Trophoblast cell (in vitro differentiated cells and primary cell): ENCODE measurements at regions not wholly inside any gene's neighbourhood (a gene's known extent, or its start where the extent isn't known, plus 50 kb on each side); places are given as distances from the start of the nearest gene placed in this dataset.
A peak's percentile ranks its signal among the peaks of the same experiment; 100 is the strongest.

Source experiments
- DNase-seq, 2 donors: peaks; one replicate each; pipeline ENCODE4 v3.0.0-alpha.2; 2016
- H2AFZ ChIP-seq: 2 replicates; pipeline ENCODE4 v1.6.1; 2013; ENCODE audit warnings: low read length, moderate library complexity, mild to moderate bottlenecking; ENCODE audit not compliant: insufficient read depth, poor library complexity
- H2AK5ac ChIP-seq: 2 replicates; pipeline ENCODE4 v1.6.1; 2013; ENCODE audit warnings: mild to moderate bottlenecking, low read length
- H2BK120ac ChIP-seq: 2 replicates; pipeline ENCODE4 v1.6.1; 2013; ENCODE audit warnings: low read length, mild to moderate bottlenecking, moderate library complexity; ENCODE audit not compliant: insufficient read depth, poor library complexity
- H2BK12ac ChIP-seq: 2 replicates; pipeline ENCODE4 v1.6.1; 2013; ENCODE audit warnings: mild to moderate bottlenecking, low read length, moderate library complexity
- H2BK5ac ChIP-seq: 2 replicates; pipeline ENCODE4 v1.6.1; 2013; ENCODE audit warnings: low read length, low read depth, moderate library complexity, mild to moderate bottlenecking; ENCODE audit not compliant: poor library complexity
- H3K14ac ChIP-seq: 2 replicates; pipeline ENCODE4 v1.6.1; 2013; ENCODE audit warnings: mild to moderate bottlenecking, low read length
- H3K18ac ChIP-seq: 2 replicates; pipeline ENCODE4 v1.6.1; 2013; ENCODE audit warnings: mild to moderate bottlenecking, low read length
- H3K23ac ChIP-seq: 2 replicates; pipeline ENCODE4 v1.6.1; 2013; ENCODE audit warnings: low read length
- H3K27ac ChIP-seq: 2 replicates; pipeline ENCODE4 v1.5.1; 2013; ENCODE audit warnings: low read depth, mild to moderate bottlenecking, inconsistent platforms, low read length, moderate library complexity
- H3K27me3 ChIP-seq: 2 replicates; pipeline ENCODE4 v1.6.1; 2013; ENCODE audit warnings: inconsistent platforms, mild to moderate bottlenecking, low read length, moderate library complexity; ENCODE audit not compliant: insufficient read depth
- H3K36me3 ChIP-seq, 2 experiments: 1 replicate in 1 of 2; 2 replicates in 1 of 2; pipeline ENCODE4 v1.6.1; 2013; ENCODE audit warnings: low read length in 2 of 2, mild to moderate bottlenecking in 2 of 2, moderate library complexity in 1 of 2; ENCODE audit not compliant: insufficient read depth in 2 of 2, control insufficient read depth in 1 of 2
- H3K4ac ChIP-seq: 2 replicates; pipeline ENCODE4 v1.6.1; 2013; ENCODE audit warnings: low read depth, mild to moderate bottlenecking, low read length, moderate library complexity
- H3K4me1 ChIP-seq, 2 experiments: 1 replicate in 1 of 2; 2 replicates in 1 of 2; pipeline ENCODE4 v1.6.1; 2013; ENCODE audit warnings: low read length in 2 of 2, mild to moderate bottlenecking in 2 of 2, moderate library complexity in 1 of 2; ENCODE audit not compliant: insufficient read depth in 2 of 2, control insufficient read depth in 1 of 2
- H3K4me2 ChIP-seq: 2 replicates; pipeline ENCODE4 v1.6.1; 2013; ENCODE audit warnings: inconsistent platforms, mild to moderate bottlenecking, low read length, moderate library complexity
- H3K4me3 ChIP-seq: 2 replicates; pipeline ENCODE4 v1.5.1; 2013; ENCODE audit warnings: mild to moderate bottlenecking, low read depth, low read length, inconsistent platforms
- H3K79me1 ChIP-seq: one replicate; pipeline ENCODE4 v1.6.1; 2013; ENCODE audit warnings: low read length
- H3K79me2 ChIP-seq: 2 replicates; pipeline ENCODE4 v1.6.1; 2013; ENCODE audit warnings: low read length, mild to moderate bottlenecking; ENCODE audit not compliant: control insufficient read depth, insufficient read depth, poor library complexity
- H3K9ac ChIP-seq: 2 replicates; pipeline ENCODE4 v1.6.1; 2013; ENCODE audit warnings: mild to moderate bottlenecking, low read length
- H3K9me3 ChIP-seq: 2 replicates; pipeline ENCODE4 v1.6.1; 2013; ENCODE audit warnings: low read depth, mild to moderate bottlenecking, control low read depth, inconsistent platforms, low read length; ENCODE audit not compliant: insufficient read depth
- H4K12ac ChIP-seq: 2 replicates; pipeline ENCODE4 v1.6.1; 2013; ENCODE audit warnings: low read depth, mild to moderate bottlenecking, low read length, moderate library complexity
- H4K8ac ChIP-seq: 2 replicates; pipeline ENCODE4 v1.6.1; 2013; ENCODE audit warnings: low read depth, mild to moderate bottlenecking, low read length, moderate library complexity
- H4K91ac ChIP-seq: one replicate; pipeline ENCODE4 v1.6.1; 2013; ENCODE audit warnings: low read depth, mild to moderate bottlenecking, low read length, moderate library complexity
- WGBS: extraction: QIAGEN DNeasy Blood & Tissue Kit; methylation state at CpG from one replicate; pipeline ENCODE4 v1.1.7; 2013; ENCODE audit warnings: missing lambda C conversion rate; ENCODE audit not compliant: insufficient read length, insufficient coverage; ENCODE audit errors: extremely low coverage; 5-methylcytosine and 5-hydroxymethylcytosine counted together

DNA sequence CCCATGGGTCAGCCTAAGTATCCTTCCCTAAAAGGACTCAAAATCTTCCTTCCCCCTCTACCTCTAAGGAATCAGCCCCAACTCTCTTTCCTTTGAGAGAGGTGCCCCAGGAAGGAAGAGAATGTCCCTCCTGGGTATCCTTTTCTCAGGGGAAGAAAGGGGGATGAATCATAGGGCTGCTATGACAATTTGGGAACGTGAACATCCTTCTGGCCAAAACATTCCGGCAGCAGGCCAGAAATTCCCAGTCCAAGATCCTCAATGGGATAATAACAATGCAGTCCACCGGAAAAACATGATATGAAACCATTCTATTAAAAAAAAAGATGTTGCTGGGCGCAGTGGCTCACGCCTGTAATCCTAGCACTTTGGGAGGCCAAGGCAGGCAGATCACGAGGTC is 50.8 kb upstream of the CACNA2D3 start:
- WGBS, result no CpG with 5 or more reads among the region's 6 CpGs
- peak; percentile 7 to 62 for DNase-seq
- Histone ChIP-seq H3K27me3 (no peaks in the 10 kb centered on the region), H3K27ac (no peak overlapping the region), H3K4me1 (peaks cover 3 to 8% of the 10 kb centered on the region in 2 experiments), H2AK5ac (no peak overlapping the region), H4K8ac (no peak overlapping the region), H2BK120ac (no peak overlapping the region), H3K23ac (no peak overlapping the region), H2BK5ac (no peak overlapping the region), H2AFZ (no peak overlapping the region), H3K79me2 (no peaks in the 10 kb centered on the region), H3K79me1 (no peaks in the 10 kb centered on the region), H3K4ac (no peak overlapping the region), H4K91ac (no peak overlapping the region), H3K18ac (no peak overlapping the region), H3K4me3 (no peak overlapping the region), H3K36me3 (no peaks in the 10 kb centered on the region), H3K9me3 (peaks cover 10% of the 10 kb centered on the region), H3K4me2 (no peak overlapping the region), H3K9ac (no peak overlapping the region), H4K12ac (no peak overlapping the region), H3K14ac (no peak overlapping the region), H2BK12ac (no peak overlapping the region)

- no peak overlapping the region for H3K4me3 ChIP-seq
- no peaks in the 10 kb centered on the region for H3K36me3 ChIP-seq
- no peak overlapping the region for H2AK5ac ChIP-seq
- H3K79me1 ChIP-seq, result no peaks in the 10 kb centered on the region
- H2BK5ac ChIP-seq, result no peak overlapping the region
- no peak overlapping the region for H3K23ac ChIP-seq
- H3K4me2 ChIP-seq, result no peak overlapping the region
- no peak overlapping the region for H3K27ac ChIP-seq
- no peak for DNase-seq
- H3K14ac ChIP-seq, result no peak overlapping the region
- H4K12ac ChIP-seq, result no peak overlapping the region
- no peak overlapping the region for H3K18ac ChIP-seq
- no peak overlapping the region for H4K91ac ChIP-seq
- no peak overlapping the region for H2BK120ac ChIP-seq
- H3K4ac ChIP-seq, result no peak overlapping the region
- H3K4me1 ChIP-seq, result peaks cover 3 to 8% of the 10 kb centered on the region in 2 experiments
- no peaks in the 10 kb centered on the region for H3K79me2 ChIP-seq
- no peak overlapping the region for H2AFZ ChIP-seq
- no peaks in the 10 kb centered on the region for H3K27me3 ChIP-seq
- WGBS, result no CpG with 5 or more reads among the region's 2 CpGs
- no peak overlapping the region for H4K8ac ChIP-seq
- H3K9me3 ChIP-seq, result peaks cover 10% of the 10 kb centered on the region
- H3K9ac ChIP-seq, result no peak overlapping the region
- no peak overlapping the region for H2BK12ac ChIP-seq
Measured at GRCh38 chr3:54069961-54070360, 52.4 kb upstream of the CACNA2D3 start.

GRCh38 chr3:54067055-54067698 is 55.2 kb upstream of the CACNA2D3 start:
- Histone ChIP-seq H2BK120ac (no peak overlapping the region), H2AFZ (no peak overlapping the region), H4K91ac (no peak overlapping the region), H3K23ac (no peak overlapping the region), H3K27ac (no peak overlapping the region), H3K9me3 (peaks cover 10% of the 10 kb centered on the region), H3K79me2 (no peaks in the 10 kb centered on the region), H2BK5ac (no peak overlapping the region), H3K79me1 (no peaks in the 10 kb centered on the region), H3K27me3 (no peaks in the 10 kb centered on the region), H4K12ac (no peak overlapping the region), H2BK12ac (no peak overlapping the region), H2AK5ac (no peak overlapping the region), H4K8ac (no peak overlapping the region), H3K18ac (no peak overlapping the region), H3K4me3 (no peak overlapping the region), H3K4me2 (no peak overlapping the region), H3K14ac (no peak overlapping the region), H3K9ac (no peak overlapping the region), H3K36me3 (no peaks in the 10 kb centered on the region), H3K4me1 (peaks cover 0 to 10% of the 10 kb centered on the region in 2 experiments), H3K4ac (no peak overlapping the region)
- WGBS, result no CpG with 5 or more reads among the region's 8 CpGs
- peak; percentile 70 to 80 for DNase-seq

DNA sequence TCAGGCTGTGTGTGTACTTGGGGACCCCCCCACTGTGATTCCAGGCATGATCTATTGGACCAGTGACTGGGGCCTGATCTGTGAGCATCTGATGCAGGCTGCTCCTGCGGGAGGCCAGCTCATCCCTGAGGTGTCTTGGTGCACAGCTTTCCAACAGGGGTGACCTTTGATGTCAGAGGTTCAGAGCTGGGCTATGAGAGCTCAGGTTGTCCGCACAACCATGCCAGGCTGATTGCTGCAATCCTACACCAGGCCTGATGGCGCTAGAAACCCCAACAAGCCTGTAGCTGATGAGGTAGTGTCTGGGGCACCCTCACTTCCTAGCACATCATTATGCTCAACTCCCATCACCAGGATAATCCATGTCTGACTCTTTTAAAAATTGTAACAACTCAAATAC is 56.1 kb upstream of the CACNA2D3 start:
- Histone ChIP-seq H3K27me3 (no peaks in the 10 kb centered on the region), H2AK5ac (no peak overlapping the region), H3K4me1 (peaks cover 0 to 6% of the 10 kb centered on the region in 2 experiments), H3K27ac (no peak overlapping the region), H3K18ac (no peak overlapping the region), H3K79me2 (no peaks in the 10 kb centered on the region), H3K9me3 (peaks cover 10% of the 10 kb centered on the region), H2BK5ac (no peak overlapping the region), H2BK12ac (no peak overlapping the region), H3K4me2 (no peak overlapping the region), H3K23ac (no peak overlapping the region), H3K9ac (no peak overlapping the region), H3K4ac (no peak overlapping the region), H3K36me3 (no peaks in the 10 kb centered on the region), H3K14ac (no peak overlapping the region), H4K12ac (no peak overlapping the region), H4K8ac (no peak overlapping the region), H3K79me1 (no peaks in the 10 kb centered on the region), H2AFZ (no peak overlapping the region), H3K4me3 (no peak overlapping the region), H4K91ac (no peak overlapping the region), H2BK120ac (no peak overlapping the region)
- no CpG with 5 or more reads among the region's 3 CpGs for WGBS
- DNase-seq, result no peak
